IMR-90 (cell line): ENCODE measurements at regions not wholly inside any gene's neighbourhood (a gene's known extent, or its start where the extent isn't known, plus 50 kb on each side); places are given as distances from the start of the nearest gene placed in this dataset.

ENCODE experiments used
- BHLHE40 ChIP-seq: fragments of 150-350 bp; IDR thresholded peaks from 2 replicates; pipeline ENCODE4 v1.6.1; 2016; ENCODE audit warnings: mild to moderate bottlenecking, low read depth, low read length
- CEBPB ChIP-seq: IDR thresholded peaks from 2 replicates; pipeline ENCODE4 v1.6.1; 2012; ENCODE audit warnings: low read depth, low read length, improper control_type of control experiment
- CHD1 ChIP-seq: IDR thresholded peaks from 2 replicates; pipeline ENCODE4 v1.6.1; 2012; ENCODE audit warnings: low read depth, low read length, improper control_type of control experiment
- CTCF ChIP-seq: conservative IDR thresholded peaks from 2 replicates; pipeline ENCODE4 v1.5.1; 2012; ENCODE audit warnings: mild to moderate bottlenecking, low read depth, low read length, improper control_type of control experiment
- FOS ChIP-seq: fragments of 150-350 bp; IDR thresholded peaks from 2 replicates; pipeline ENCODE4 v1.6.1; 2016; ENCODE audit warnings: low read depth, low read length
- MAFK ChIP-seq: IDR thresholded peaks from 2 replicates; pipeline ENCODE4 v1.6.1; 2012; ENCODE audit warnings: low read depth, low read length, improper control_type of control experiment
- MXI1 ChIP-seq: IDR thresholded peaks from 2 replicates; pipeline ENCODE4 v1.6.1; 2012; ENCODE audit warnings: low read depth, mild to moderate bottlenecking, low read length, moderate library complexity, borderline replicate concordance
- POLR2A ChIP-seq: IDR thresholded peaks from 2 replicates; pipeline ENCODE4 v1.6.1; 2012; ENCODE audit warnings: mild to moderate bottlenecking, low read depth, low read length
- RAD21 ChIP-seq: IDR thresholded peaks from 2 replicates; pipeline ENCODE4 v1.6.1; 2012; ENCODE audit warnings: low read length, improper control_type of control experiment
- USF2 ChIP-seq: fragments of 150-350 bp; IDR thresholded peaks from 2 replicates; pipeline ENCODE4 v1.6.1; 2017; ENCODE audit warnings: mild to moderate bottlenecking, antibody characterized with exemption, low read length, low read depth

- TF ChIP-seq POLR2A: no peak
- TF ChIP-seq BHLHE40: no peak
- TF ChIP-seq RAD21: no peak
- TF ChIP-seq CTCF: no peak
- TF ChIP-seq MAFK: no peak
- no peak for TF ChIP-seq CEBPB
- no peak for TF ChIP-seq FOS
- TF ChIP-seq CHD1: no peak
- no peak for TF ChIP-seq MXI1
- TF ChIP-seq USF2: no peak
Observed at GRCh38 chr9:7403839-7404487, 395.6 kb downstream of the DMAC1 start.
